Fibroblast of lung (primary cell): ENCODE measurements at regions not wholly inside any gene's neighbourhood (a gene's known extent, or its start where the extent isn't known, plus 50 kb on each side); places are given as distances from the start of the nearest gene placed in this dataset.

Source experiments
- DNase-seq, 2 donors: peaks; one replicate each; pipeline versions ENCODE4 v3.0.0 to v3.0.0-alpha.2; 2010; ENCODE audit warnings: low read depth in 2 of 2
- H2AFZ ChIP-seq: 2 replicates; pipeline ENCODE4 v1.5.1; 2012; ENCODE audit warnings: low read length, control low read depth, inconsistent platforms
- H3K27ac ChIP-seq: 2 replicates; pipeline ENCODE4 v1.5.1; 2011; ENCODE audit warnings: low read length, control low read depth; ENCODE audit not compliant: insufficient read depth
- H3K27me3 ChIP-seq: 2 replicates; pipeline ENCODE4 v1.5.1; 2011; ENCODE audit warnings: mild to moderate bottlenecking, low read length; ENCODE audit not compliant: control insufficient read depth, insufficient read depth
- H3K36me3 ChIP-seq: 2 replicates; pipeline ENCODE4 v1.5.1; 2011; ENCODE audit warnings: low read length; ENCODE audit not compliant: control insufficient read depth, insufficient read depth
- H3K4me1 ChIP-seq: 2 replicates; pipeline ENCODE4 v1.5.1; 2011; ENCODE audit warnings: low read length; ENCODE audit not compliant: control insufficient read depth, insufficient read depth; ENCODE audit errors: extremely low read depth
- H3K4me2 ChIP-seq: 2 replicates; pipeline ENCODE4 v1.5.1; 2011; ENCODE audit warnings: low read length, control low read depth; ENCODE audit not compliant: insufficient read depth; ENCODE audit errors: extremely low read depth
- H3K4me3 ChIP-seq, 4 experiments: fragments of 200-600 bp in 1 of 4; sonication (generic) in 1 of 4; replicated peaks in 1 of 4; 2 replicates each; pipeline ENCODE4 v1.5.1; 2011 to 2016; ENCODE audit warnings: low read length in 4 of 4, low read depth in 3 of 4, mild to moderate bottlenecking in 3 of 4, control low read depth in 2 of 4, inconsistent platforms in 1 of 4, mixed read lengths in 1 of 4; ENCODE audit not compliant: insufficient read depth in 1 of 4; ENCODE audit errors: control extremely low read depth in 1 of 4
- H3K79me2 ChIP-seq: 2 replicates; pipeline ENCODE4 v1.5.1; 2012; ENCODE audit warnings: mild to moderate bottlenecking, low read length, inconsistent platforms; ENCODE audit not compliant: control insufficient read depth, insufficient read depth
- H3K9ac ChIP-seq: 2 replicates; pipeline ENCODE4 v1.5.1; 2011; ENCODE audit warnings: mild to moderate bottlenecking, low read length, control low read depth; ENCODE audit not compliant: insufficient read depth
- H3K9me3 ChIP-seq: 2 replicates; pipeline ENCODE4 v1.5.1; 2012; ENCODE audit warnings: low read depth, low read length; ENCODE audit not compliant: control insufficient read depth, insufficient read depth
- H4K20me1 ChIP-seq: 2 replicates; pipeline ENCODE4 v1.5.1; 2011; ENCODE audit warnings: low read length; ENCODE audit not compliant: control insufficient read depth, insufficient read depth; ENCODE audit errors: extremely low read depth
- EZH2 ChIP-seq: IDR thresholded peaks from 2 replicates; pipeline ENCODE4 v1.5.1; 2012; ENCODE audit warnings: low read length, control low read depth, mild to moderate bottlenecking; ENCODE audit errors: missing control alignments
- TF ChIP-seq, protein P1 (sequence below), 2 donors: IDR thresholded peaks in 1 of 2; conservative IDR thresholded peaks in 1 of 2; 1 replicate in 1 of 2; 2 replicates in 1 of 2; pipeline ENCODE4 v1.5.1; 2011 to 2012; ENCODE audit warnings: low read length in 2 of 2, control low read depth in 1 of 2, inconsistent platforms in 1 of 2, low read depth in 1 of 2, mild to moderate bottlenecking in 1 of 2

GRCh38 chr1:2879026-2879425 is 77.5 kb upstream of the TTC34 start:
- Histone ChIP-seq H3K79me2 (no peaks in the 10 kb centered on the region), H3K27ac (no peak overlapping the region), H3K9me3 (no peaks in the 10 kb centered on the region), H3K36me3 (no peaks in the 10 kb centered on the region), H4K20me1 (no peaks in the 10 kb centered on the region), H3K9ac (no peak overlapping the region), H3K4me2 (no peak overlapping the region), H3K4me1 (no peaks in the 10 kb centered on the region), H3K27me3 (no peaks in the 10 kb centered on the region), H3K4me3 (no peak overlapping the region), H2AFZ (no peak overlapping the region)
- TF ChIP-seq, protein P1, sequence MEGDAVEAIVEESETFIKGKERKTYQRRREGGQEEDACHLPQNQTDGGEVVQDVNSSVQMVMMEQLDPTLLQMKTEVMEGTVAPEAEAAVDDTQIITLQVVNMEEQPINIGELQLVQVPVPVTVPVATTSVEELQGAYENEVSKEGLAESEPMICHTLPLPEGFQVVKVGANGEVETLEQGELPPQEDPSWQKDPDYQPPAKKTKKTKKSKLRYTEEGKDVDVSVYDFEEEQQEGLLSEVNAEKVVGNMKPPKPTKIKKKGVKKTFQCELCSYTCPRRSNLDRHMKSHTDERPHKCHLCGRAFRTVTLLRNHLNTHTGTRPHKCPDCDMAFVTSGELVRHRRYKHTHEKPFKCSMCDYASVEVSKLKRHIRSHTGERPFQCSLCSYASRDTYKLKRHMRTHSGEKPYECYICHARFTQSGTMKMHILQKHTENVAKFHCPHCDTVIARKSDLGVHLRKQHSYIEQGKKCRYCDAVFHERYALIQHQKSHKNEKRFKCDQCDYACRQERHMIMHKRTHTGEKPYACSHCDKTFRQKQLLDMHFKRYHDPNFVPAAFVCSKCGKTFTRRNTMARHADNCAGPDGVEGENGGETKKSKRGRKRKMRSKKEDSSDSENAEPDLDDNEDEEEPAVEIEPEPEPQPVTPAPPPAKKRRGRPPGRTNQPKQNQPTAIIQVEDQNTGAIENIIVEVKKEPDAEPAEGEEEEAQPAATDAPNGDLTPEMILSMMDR (conservative IDR thresholded peaks at IDR 0.05 in 1 of 2, IDR thresholded peaks at IDR 0.05 in 1 of 2; ENCODE audit: low read depth in 1 of 2, low read length in 2 of 2): no peak
- no peak for TF ChIP-seq EZH2
- DNase-seq: no peak

- Histone ChIP-seq H3K4me2 (no peak overlapping the region), H3K4me1 (no peaks in the 10 kb centered on the region), H4K20me1 (no peaks in the 10 kb centered on the region), H3K27me3 (no peaks in the 10 kb centered on the region), H3K9ac (no peak overlapping the region), H3K36me3 (no peaks in the 10 kb centered on the region), H3K27ac (no peak overlapping the region), H2AFZ (no peak overlapping the region), H3K4me3 (no peak overlapping the region), H3K79me2 (no peaks in the 10 kb centered on the region), H3K9me3 (no peaks in the 10 kb centered on the region)
- TF ChIP-seq EZH2: no peak
- TF ChIP-seq, protein P1 (conservative IDR thresholded peaks at IDR 0.05 in 1 of 2, IDR thresholded peaks at IDR 0.05 in 1 of 2; ENCODE audit: low read depth in 1 of 2, low read length in 2 of 2): no peak
- DNase-seq: no peak
Measured at GRCh38 chr1:2879591-2879990, 78.1 kb upstream of the TTC34 start.

DNA sequence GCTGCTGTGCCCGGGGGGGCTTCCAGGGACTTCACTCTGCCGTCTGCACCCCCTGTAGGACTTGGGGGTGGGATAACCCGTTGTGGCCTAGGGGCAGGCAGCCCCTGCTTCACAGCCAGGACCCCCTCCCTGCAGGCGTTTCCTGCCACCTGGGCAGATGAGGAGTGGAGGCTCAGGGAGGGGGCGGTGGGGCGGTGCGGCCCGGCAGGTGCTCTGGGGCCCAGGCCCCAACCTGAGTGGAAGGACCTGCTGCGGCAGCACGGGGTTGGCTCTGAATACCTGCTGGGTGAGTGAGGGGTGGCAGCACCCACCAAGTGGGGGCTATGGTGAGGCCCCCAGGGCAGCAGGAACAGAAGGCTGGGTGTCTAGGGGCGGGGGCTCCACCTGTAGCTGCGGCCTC is 78.6 kb upstream of the TTC34 start:
- H3K4me1 ChIP-seq: no peaks in the 10 kb centered on the region
- no peaks in the 10 kb centered on the region for H3K9me3 ChIP-seq
- H4K20me1 ChIP-seq: no peaks in the 10 kb centered on the region
- no peaks in the 10 kb centered on the region for H3K36me3 ChIP-seq
- no peaks in the 10 kb centered on the region for H3K27me3 ChIP-seq
- no peaks in the 10 kb centered on the region for H3K79me2 ChIP-seq
- H3K27ac ChIP-seq: no peak overlapping the region
- H3K4me2 ChIP-seq: no peak overlapping the region
- DNase-seq: no peak
- H2AFZ ChIP-seq: no peak overlapping the region
- no peak overlapping the region for H3K9ac ChIP-seq
- no peak overlapping the region for H3K4me3 ChIP-seq
- TF ChIP-seq, protein P1 (conservative IDR thresholded peaks at IDR 0.05 in 1 of 2, IDR thresholded peaks at IDR 0.05 in 1 of 2; ENCODE audit: low read depth in 1 of 2, low read length in 2 of 2): no peak
- no peak for TF ChIP-seq EZH2
